ENCODE measurements at regions not wholly inside any gene's neighbourhood (a gene's known extent, or its start where the extent isn't known, plus 50 kb on each side); places are given as distances from the start of the nearest gene placed in this dataset.

- H3K4me3 ChIP-seq (ENCODE audit: low read depth, low read length, poor library complexity, severe bottlenecking), result no peak overlapping the region
- BruUV-seq (replicated peaks), result no TSS peak
- no peak for TF ChIP-seq EZH2 (IDR thresholded peaks at IDR 0.05; ENCODE audit: borderline replicate concordance, low read depth, low read length, poor library complexity, severe bottlenecking)
- TF ChIP-seq CTCF (conservative IDR thresholded peaks at IDR 0.05; ENCODE audit: low read depth, low read length), result no peak
- no peaks in the 10 kb centered on the region for H3K9me3 ChIP-seq (ENCODE audit: low read depth, low read length, poor library complexity, severe bottlenecking)
- no peaks in the 10 kb centered on the region for H3K4me1 ChIP-seq (ENCODE audit: insufficient read depth, low read length, poor library complexity, severe bottlenecking)
- no peaks in the 10 kb centered on the region for H3K36me3 ChIP-seq (ENCODE audit: insufficient read depth, low read length, poor library complexity, severe bottlenecking)
- DNase-seq (ENCODE audit: low spot score), result no peak
- ChIA-PET CTCF (no interaction called here), POLR2A (ENCODE audit: low non-redundant PET) (no interaction called here)
- H3K27me3 ChIP-seq (replicated peaks; ENCODE audit: insufficient read depth, low read depth, low read length, poor library complexity), result no peaks in the 10 kb centered on the region
- intact Hi-C loops (cut with micrococcal nuclease; ENCODE audit: unreplicated experiment), result no loop called here
- no peak overlapping the region for H3K27ac ChIP-seq (ENCODE audit: low read depth, low read length, poor library complexity, severe bottlenecking)
These were observed 73.3 kb upstream of the COL13A1 start for GRCh38 chr10:69728335-69728870.

- Histone ChIP-seq H3K27ac (ENCODE audit: low read depth, low read length, poor library complexity, severe bottlenecking) (no peak overlapping the region), H3K36me3 (ENCODE audit: insufficient read depth, low read length, poor library complexity, severe bottlenecking) (no peaks in the 10 kb centered on the region), H3K4me3 (ENCODE audit: low read depth, low read length, poor library complexity, severe bottlenecking) (no peak overlapping the region), H3K4me1 (ENCODE audit: insufficient read depth, low read length, poor library complexity, severe bottlenecking) (no peaks in the 10 kb centered on the region), H3K9me3 (ENCODE audit: low read depth, low read length, poor library complexity, severe bottlenecking) (no peaks in the 10 kb centered on the region), H3K27me3 (replicated peaks; ENCODE audit: insufficient read depth, low read depth, low read length, poor library complexity) (no peaks in the 10 kb centered on the region)
- intact Hi-C loops (cut with micrococcal nuclease; ENCODE audit: unreplicated experiment), result no loop called here
- no TSS peak for BruUV-seq (replicated peaks)
- TF ChIP-seq CTCF (conservative IDR thresholded peaks at IDR 0.05; ENCODE audit: low read depth, low read length), result no peak
- no peak for TF ChIP-seq EZH2 (IDR thresholded peaks at IDR 0.05; ENCODE audit: borderline replicate concordance, low read depth, low read length, poor library complexity, severe bottlenecking)
- CTCF ChIA-PET, result no interaction called here
- POLR2A ChIA-PET (ENCODE audit: low non-redundant PET), result no interaction called here
- DNase-seq (ENCODE audit: low spot score), result no peak
These were observed 72.2 kb upstream of the COL13A1 start for GRCh38 chr10:69729326-69730048.

- no peak for DNase-seq (ENCODE audit: low spot score)
These were observed 71.2 kb upstream of the COL13A1 start for GRCh38 chr10:69730251-69731156.

More at GRCh38 chr10:69730251-69731156, 71.2 kb upstream of the COL13A1 start:
- Histone ChIP-seq H3K36me3 (ENCODE audit: insufficient read depth, low read length, poor library complexity, severe bottlenecking) (no peaks in the 10 kb centered on the region), H3K4me3 (ENCODE audit: low read depth, low read length, poor library complexity, severe bottlenecking) (no peak overlapping the region), H3K27me3 (replicated peaks; ENCODE audit: insufficient read depth, low read depth, low read length, poor library complexity) (no peaks in the 10 kb centered on the region), H3K4me1 (ENCODE audit: insufficient read depth, low read length, poor library complexity, severe bottlenecking) (no peaks in the 10 kb centered on the region), H3K27ac (ENCODE audit: low read depth, low read length, poor library complexity, severe bottlenecking) (no peak overlapping the region), H3K9me3 (ENCODE audit: low read depth, low read length, poor library complexity, severe bottlenecking) (no peaks in the 10 kb centered on the region)
- TF ChIP-seq CTCF (conservative IDR thresholded peaks at IDR 0.05; ENCODE audit: low read depth, low read length) (no peak), EZH2 (IDR thresholded peaks at IDR 0.05; ENCODE audit: borderline replicate concordance, low read depth, low read length, poor library complexity, severe bottlenecking) (no peak)
- no TSS peak for BruUV-seq (replicated peaks)
- ChIA-PET POLR2A (ENCODE audit: low non-redundant PET) (no interaction called here), CTCF (no interaction called here)
- intact Hi-C loops (cut with micrococcal nuclease; ENCODE audit: unreplicated experiment), result no loop called here
